ENCODE measurements at regions not wholly inside any gene's neighbourhood (a gene's known extent, or its start where the extent isn't known, plus 50 kb on each side); places are given as distances from the start of the nearest gene placed in this dataset.

DNA sequence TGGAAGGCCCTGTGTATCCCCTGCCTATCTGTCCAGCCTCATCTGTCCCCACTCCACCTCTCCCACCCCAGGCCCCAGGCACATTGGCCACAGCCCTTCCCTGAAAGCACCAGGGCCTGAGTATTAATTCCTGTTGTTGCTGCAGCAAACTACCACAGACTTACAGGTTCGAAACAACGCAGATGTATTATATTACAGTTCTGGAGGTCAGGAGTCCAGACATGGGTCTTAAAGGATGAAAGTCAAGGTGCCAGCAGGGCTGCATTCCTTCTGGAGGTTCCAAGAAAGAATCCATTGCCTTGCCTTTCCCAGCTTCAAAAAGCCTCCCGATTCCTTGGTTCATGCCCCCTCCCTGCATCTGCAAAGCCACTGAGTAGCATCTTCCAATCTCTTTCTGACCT lies 78.7 kb upstream of the LAPTM4A start:
- H3K27ac ChIP-seq (ENCODE audit: low read length in 2 of 2): no peak overlapping the region
- no peak overlapping the region for H2AFZ ChIP-seq (ENCODE audit: insufficient read depth, low read depth, low read length, poor library complexity, severe bottlenecking)
- CTCF ChIA-PET: no interaction called here
- Mint-ChIP-seq H3K9me3 (ENCODE audit: insufficient read depth) (no peaks in the 10 kb centered on the region), H3K27ac (no peak overlapping the region), H3K27me3 (peaks cover 10% of the 10 kb centered on the region), H3K4me1 (no peaks in the 10 kb centered on the region), H3K4me3 (no peak overlapping the region)
- no peaks in the 10 kb centered on the region for H4K20me1 ChIP-seq (ENCODE audit: control insufficient read depth, insufficient read depth, low read length, poor library complexity, severe bottlenecking)
- POLR2A ChIA-PET: no interaction called here
- TF ChIP-seq, protein P1, sequence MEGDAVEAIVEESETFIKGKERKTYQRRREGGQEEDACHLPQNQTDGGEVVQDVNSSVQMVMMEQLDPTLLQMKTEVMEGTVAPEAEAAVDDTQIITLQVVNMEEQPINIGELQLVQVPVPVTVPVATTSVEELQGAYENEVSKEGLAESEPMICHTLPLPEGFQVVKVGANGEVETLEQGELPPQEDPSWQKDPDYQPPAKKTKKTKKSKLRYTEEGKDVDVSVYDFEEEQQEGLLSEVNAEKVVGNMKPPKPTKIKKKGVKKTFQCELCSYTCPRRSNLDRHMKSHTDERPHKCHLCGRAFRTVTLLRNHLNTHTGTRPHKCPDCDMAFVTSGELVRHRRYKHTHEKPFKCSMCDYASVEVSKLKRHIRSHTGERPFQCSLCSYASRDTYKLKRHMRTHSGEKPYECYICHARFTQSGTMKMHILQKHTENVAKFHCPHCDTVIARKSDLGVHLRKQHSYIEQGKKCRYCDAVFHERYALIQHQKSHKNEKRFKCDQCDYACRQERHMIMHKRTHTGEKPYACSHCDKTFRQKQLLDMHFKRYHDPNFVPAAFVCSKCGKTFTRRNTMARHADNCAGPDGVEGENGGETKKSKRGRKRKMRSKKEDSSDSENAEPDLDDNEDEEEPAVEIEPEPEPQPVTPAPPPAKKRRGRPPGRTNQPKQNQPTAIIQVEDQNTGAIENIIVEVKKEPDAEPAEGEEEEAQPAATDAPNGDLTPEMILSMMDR (IDR thresholded peaks at IDR 0.05): no peak
- no peak for TF ChIP-seq EZH2 (IDR thresholded peaks at IDR 0.05; ENCODE audit: borderline replicate concordance, insufficient read depth, low read depth, low read length, poor library complexity, severe bottlenecking)
- H3K4me3 ChIP-seq (ENCODE audit: control extremely low read depth in 1 of 5, extremely low read depth in 1 of 5, insufficient read depth in 1 of 5, low read depth in 2 of 5, low read length in 4 of 5): no peak overlapping the region
- no peak overlapping the region for H3K4me2 ChIP-seq (replicated peaks; ENCODE audit: low read depth, low read length, poor library complexity, severe bottlenecking)
- H3K9ac ChIP-seq (ENCODE audit: low read length): no peak overlapping the region
- DNase-seq: no peak
- no peaks in the 10 kb centered on the region for H3K79me2 ChIP-seq (ENCODE audit: control insufficient read depth, insufficient read depth, low read length)
- H3K27me3 ChIP-seq (replicated peaks in 1 of 4; ENCODE audit: control extremely low read depth in 1 of 4, control insufficient read depth in 3 of 4, insufficient read depth in 4 of 4, low read length in 3 of 4): peaks cover 0 to 4% (median 0%) of the 10 kb centered on the region in 4 experiments
- H3K36me3 ChIP-seq (replicated peaks in 1 of 2; ENCODE audit: control extremely low read depth in 1 of 2, control insufficient read depth in 1 of 2, extremely low read depth in 1 of 2, insufficient read depth in 2 of 2, low read length in 1 of 2): no peaks in the 10 kb centered on the region
- intact Hi-C loops (cut with micrococcal nuclease): no loop called here
- 98% methylated on average over 3 of the region's 3 CpGs for WGBS (ENCODE audit: insufficient coverage)
- no peaks in the 10 kb centered on the region for H3K9me3 ChIP-seq (ENCODE audit: control extremely low read depth in 1 of 3, control insufficient read depth in 2 of 3, insufficient read depth in 1 of 3, low read length in 2 of 3)
- H3K4me1 ChIP-seq (ENCODE audit: control insufficient read depth in 2 of 2, insufficient read depth in 2 of 2, low read length in 2 of 2): no peaks in the 10 kb centered on the region
- no peak for ATAC-seq (ENCODE audit: low read depth)

DNA sequence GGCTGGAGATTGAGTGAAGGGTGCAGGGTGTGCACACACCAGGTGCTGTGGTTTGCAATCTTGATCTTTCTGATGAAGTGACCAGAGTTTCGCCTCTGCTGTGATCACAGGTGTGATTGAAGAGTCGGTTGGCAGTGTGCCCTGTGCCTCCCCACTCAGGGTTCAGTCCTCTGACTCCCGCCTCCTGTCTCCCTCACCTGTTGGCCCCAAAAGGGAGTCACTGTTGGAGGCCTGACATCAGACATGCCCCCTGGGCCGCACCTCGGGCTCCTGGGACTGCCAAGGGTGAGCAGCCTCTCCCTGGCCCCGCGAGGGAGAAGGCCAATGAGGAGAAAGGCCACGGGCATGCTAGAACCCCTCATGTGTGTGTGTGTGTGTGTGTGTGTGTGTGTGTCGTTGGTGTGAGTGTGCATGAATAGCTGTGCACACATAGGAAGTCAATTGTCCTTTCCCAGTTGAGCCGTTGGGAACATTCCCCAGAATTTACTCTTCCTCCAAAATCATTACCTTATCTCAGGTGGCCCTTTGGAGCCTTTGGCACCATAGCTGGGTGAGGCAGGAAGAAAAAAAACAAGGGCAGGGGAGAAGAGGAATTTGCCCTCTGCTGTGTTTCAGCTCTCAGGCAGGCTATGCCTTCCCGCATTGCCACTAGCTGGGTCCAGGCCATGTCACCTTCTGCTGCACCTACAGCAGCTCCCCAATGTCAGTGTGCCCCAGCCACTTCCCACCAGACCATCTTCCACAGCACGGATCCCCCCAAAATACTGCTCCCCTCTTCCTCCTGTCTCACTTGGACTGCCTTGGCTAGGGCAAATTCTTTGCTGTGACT lies 78.1 kb upstream of the LAPTM4A start:
- H3K79me2 ChIP-seq (ENCODE audit: control insufficient read depth, insufficient read depth, low read length): no peaks in the 10 kb centered on the region
- H3K9me3 ChIP-seq (ENCODE audit: control extremely low read depth in 1 of 3, control insufficient read depth in 2 of 3, insufficient read depth in 1 of 3, low read length in 2 of 3): no peaks in the 10 kb centered on the region
- DNase-seq (no peak), ATAC-seq (ENCODE audit: low read depth) (no peak)
- TF ChIP-seq, protein P1 (IDR thresholded peaks at IDR 0.05): no peak
- no peak for TF ChIP-seq EZH2 (IDR thresholded peaks at IDR 0.05; ENCODE audit: borderline replicate concordance, insufficient read depth, low read depth, low read length, poor library complexity, severe bottlenecking)
- WGBS (ENCODE audit: insufficient coverage): 86% methylated on average over 9 of the region's 12 CpGs
- no peak overlapping the region for H3K4me2 ChIP-seq (replicated peaks; ENCODE audit: low read depth, low read length, poor library complexity, severe bottlenecking)
- ChIA-PET CTCF (no interaction called here), POLR2A (no interaction called here)
- no peak overlapping the region for H3K4me3 Mint-ChIP-seq
- H3K27me3 Mint-ChIP-seq: peaks cover 10% of the 10 kb centered on the region
- H3K27ac ChIP-seq (ENCODE audit: low read length in 2 of 2): no peak overlapping the region
- no peak overlapping the region for H3K9ac ChIP-seq (ENCODE audit: low read length)
- no peak overlapping the region for H2AFZ ChIP-seq (ENCODE audit: insufficient read depth, low read depth, low read length, poor library complexity, severe bottlenecking)
- H3K4me1 Mint-ChIP-seq: no peaks in the 10 kb centered on the region
- H3K4me3 ChIP-seq (ENCODE audit: control extremely low read depth in 1 of 5, extremely low read depth in 1 of 5, insufficient read depth in 1 of 5, low read depth in 2 of 5, low read length in 4 of 5): no peak overlapping the region
- no peaks in the 10 kb centered on the region for H3K9me3 Mint-ChIP-seq (ENCODE audit: insufficient read depth)
- intact Hi-C loops (cut with micrococcal nuclease): no loop called here
- H3K4me1 ChIP-seq (ENCODE audit: control insufficient read depth in 2 of 2, insufficient read depth in 2 of 2, low read length in 2 of 2): no peaks in the 10 kb centered on the region
- no peak overlapping the region for H3K27ac Mint-ChIP-seq
- no peaks in the 10 kb centered on the region for H3K27me3 ChIP-seq (replicated peaks in 1 of 4; ENCODE audit: control extremely low read depth in 1 of 4, control insufficient read depth in 3 of 4, insufficient read depth in 4 of 4, low read length in 3 of 4)
- no peaks in the 10 kb centered on the region for H4K20me1 ChIP-seq (ENCODE audit: control insufficient read depth, insufficient read depth, low read length, poor library complexity, severe bottlenecking)
- no peaks in the 10 kb centered on the region for H3K36me3 ChIP-seq (replicated peaks in 1 of 2; ENCODE audit: control extremely low read depth in 1 of 2, control insufficient read depth in 1 of 2, extremely low read depth in 1 of 2, insufficient read depth in 2 of 2, low read length in 1 of 2)

Data from B cell (primary cell).